GM13976 (cell line): ENCODE measurements at regions not wholly inside any gene's neighbourhood (a gene's known extent, or its start where the extent isn't known, plus 50 kb on each side); places are given as distances from the start of the nearest gene placed in this dataset.

Source experiments
- DNase-seq: peaks from one replicate; pipeline ENCODE4 v3.0.0; 2012; ENCODE audit warnings: low spot score
- in situ Hi-C: fragments of 300-500 bp; cut with MboI; formaldehyde crosslinking; loops from one replicate; pipeline ENCODE4 v1.12.0; 2022; ENCODE audit warnings: low sequenced_read_pairs, mixed read lengths, inconsistent platforms; ENCODE audit not compliant: unreplicated experiment
- TF ChIP-seq, protein P1 (sequence below): IDR thresholded peaks from 2 replicates; pipeline ENCODE4 v1.5.1; 2012; ENCODE audit warnings: borderline replicate concordance, mild to moderate bottlenecking; ENCODE audit not compliant: insufficient read depth; ENCODE audit errors: extremely low read depth, missing control alignments, control extremely low read depth

DNA sequence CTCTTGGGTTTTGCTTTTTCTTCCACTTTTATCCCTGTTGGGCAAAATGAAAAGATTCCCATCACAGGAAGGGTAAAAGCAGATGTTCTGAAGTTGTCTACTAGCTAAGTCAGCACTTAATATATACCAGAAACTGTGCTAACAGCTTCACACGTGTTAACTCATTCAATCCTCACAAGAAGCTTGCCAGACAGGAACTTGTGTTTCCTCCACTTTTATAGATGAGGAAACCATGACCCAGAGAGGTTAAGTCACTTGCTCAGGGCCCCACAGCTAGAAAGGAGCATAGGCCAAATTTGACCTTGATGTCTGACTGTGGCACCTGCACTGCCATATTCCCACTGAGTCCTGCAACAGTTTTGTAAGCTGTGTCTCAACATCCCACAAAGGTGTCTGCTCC lies 76.8 kb upstream of the EPC2 start:
- in situ Hi-C loops: loop anchor here (25.0 kb wide), 1 partner anchor 420 kb away; no protein-coding TSS in a partner anchor
- no peak for DNase-seq
- TF ChIP-seq, protein P1, sequence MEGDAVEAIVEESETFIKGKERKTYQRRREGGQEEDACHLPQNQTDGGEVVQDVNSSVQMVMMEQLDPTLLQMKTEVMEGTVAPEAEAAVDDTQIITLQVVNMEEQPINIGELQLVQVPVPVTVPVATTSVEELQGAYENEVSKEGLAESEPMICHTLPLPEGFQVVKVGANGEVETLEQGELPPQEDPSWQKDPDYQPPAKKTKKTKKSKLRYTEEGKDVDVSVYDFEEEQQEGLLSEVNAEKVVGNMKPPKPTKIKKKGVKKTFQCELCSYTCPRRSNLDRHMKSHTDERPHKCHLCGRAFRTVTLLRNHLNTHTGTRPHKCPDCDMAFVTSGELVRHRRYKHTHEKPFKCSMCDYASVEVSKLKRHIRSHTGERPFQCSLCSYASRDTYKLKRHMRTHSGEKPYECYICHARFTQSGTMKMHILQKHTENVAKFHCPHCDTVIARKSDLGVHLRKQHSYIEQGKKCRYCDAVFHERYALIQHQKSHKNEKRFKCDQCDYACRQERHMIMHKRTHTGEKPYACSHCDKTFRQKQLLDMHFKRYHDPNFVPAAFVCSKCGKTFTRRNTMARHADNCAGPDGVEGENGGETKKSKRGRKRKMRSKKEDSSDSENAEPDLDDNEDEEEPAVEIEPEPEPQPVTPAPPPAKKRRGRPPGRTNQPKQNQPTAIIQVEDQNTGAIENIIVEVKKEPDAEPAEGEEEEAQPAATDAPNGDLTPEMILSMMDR: no peak

DNA sequence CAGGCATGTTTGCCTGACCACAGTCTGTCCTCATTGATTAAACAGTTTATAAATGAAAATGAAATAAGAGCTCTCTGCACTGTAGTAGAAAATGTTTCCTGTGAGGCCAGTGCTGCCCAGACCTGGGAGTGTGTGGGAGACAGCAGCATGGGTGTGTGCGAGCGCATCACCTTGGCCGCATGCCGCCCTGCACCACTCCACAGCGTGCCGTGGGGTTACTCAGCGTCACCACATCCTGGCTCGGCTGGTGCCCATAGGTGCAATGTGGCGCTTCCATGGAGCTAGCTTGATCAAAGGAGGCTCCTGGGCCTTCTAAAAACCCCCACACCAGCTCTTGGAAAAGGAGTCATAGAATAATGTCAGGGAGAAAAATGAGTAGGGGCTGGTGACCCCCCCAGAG lies 76.0 kb upstream of the EPC2 start:
- TF ChIP-seq, protein P1: no peak
- in situ Hi-C loops: loop anchor here (25.0 kb wide), 1 partner anchor 419 kb away; no protein-coding TSS in a partner anchor
- no peak for DNase-seq

DNA sequence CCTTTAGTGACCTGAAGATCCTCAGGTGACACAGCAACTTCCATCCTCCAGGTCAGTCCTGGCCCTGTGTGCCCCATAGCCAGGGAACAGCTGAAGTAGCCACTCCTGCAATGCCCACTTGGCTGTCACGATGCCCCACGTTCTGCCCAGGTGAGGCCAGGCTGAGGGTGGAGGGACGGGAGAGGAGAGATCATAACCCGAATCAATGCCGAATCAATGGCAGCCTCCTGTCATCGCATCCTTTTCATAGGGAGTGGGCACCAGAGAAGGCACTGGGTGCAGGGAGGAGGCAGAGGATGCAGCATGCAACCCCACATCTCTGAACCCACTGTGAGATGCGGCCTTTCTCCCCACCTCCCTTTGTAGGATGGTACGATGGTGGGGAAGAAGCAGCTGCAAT lies 75.3 kb upstream of the EPC2 start:
- TF ChIP-seq, protein P1: no peak
- no peak for DNase-seq
- in situ Hi-C loops: loop anchor here (25.0 kb wide), 1 partner anchor 418 kb away; no protein-coding TSS in a partner anchor

DNA sequence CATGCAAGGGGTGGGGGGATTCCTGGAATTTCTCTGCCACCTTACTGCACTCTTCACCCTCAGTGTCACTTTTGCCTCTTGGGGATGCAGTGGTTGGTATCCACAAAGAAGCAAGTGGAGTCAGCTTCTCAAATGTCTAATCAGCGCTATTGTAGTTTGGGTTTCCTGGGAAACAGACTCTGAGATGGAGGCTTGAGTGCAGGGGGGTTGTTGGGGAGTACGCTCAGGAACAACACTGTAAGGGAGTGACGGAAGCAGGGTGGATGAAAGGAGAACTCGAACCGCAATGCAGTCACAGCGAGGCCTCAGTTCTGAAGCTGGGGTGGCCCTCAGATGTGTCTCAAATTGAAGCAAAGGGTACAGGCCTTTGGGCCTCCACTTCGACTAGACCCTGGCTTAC lies 73.6 kb upstream of the EPC2 start:
- no peak for DNase-seq
- TF ChIP-seq, protein P1: no peak
- in situ Hi-C loops: loop anchor here (25.0 kb wide), 1 partner anchor 416 kb away; no protein-coding TSS in a partner anchor

DNA sequence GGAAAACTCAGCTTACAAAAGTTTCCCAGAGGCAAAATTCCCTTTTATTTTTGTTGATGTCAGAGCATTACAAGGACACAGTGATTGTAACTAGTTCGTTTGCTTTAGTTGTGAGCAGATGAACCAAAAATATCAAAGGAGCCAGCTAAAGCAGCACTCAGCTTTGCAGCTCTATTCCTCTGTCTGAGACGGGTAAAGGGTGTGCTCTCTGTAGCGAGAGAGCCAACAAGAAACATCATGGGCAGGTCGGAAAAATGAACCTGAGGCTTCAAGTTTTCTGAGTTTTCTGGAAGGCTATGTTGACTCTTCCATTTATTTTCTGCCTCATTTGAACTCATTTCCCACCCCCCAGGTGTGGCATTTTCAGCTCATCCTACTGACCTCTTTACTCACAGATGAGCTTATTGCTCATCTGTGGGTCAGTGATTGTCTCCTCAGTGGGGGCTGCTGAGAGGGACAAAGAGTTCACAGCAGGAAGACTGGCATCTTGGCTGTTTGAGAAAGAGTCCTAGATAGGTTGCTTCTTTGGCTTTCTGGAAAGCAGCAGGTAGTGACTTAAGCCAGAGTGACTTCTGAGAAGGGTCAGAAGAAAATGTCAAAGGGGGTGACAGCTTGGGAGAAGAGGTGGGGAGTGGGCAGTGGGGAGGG lies 66.6 kb upstream of the EPC2 start:
- no peak for DNase-seq
- in situ Hi-C loops: no loop called here
- TF ChIP-seq, protein P1: no peak

DNA sequence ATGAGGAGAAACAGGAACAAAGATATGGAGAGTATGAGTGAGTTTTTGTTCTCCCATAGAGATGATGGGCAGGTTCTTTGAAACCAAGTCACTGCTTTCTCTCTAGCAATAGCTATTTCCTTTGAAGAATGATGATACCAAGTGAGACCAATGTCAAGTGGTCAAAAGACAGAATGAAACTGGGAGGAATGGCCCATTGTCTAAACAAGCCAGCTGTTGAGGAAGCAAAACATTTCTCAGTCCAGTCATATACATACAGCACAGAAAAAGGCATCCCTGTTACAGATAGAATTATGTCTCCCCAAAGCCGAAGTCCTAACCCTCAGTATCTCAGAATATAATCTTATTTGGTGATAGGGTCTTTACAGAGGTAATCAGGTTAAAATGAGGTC lies 66.1 kb upstream of the EPC2 start:
- DNase-seq: no peak

More for the DNA sequence above, 66.1 kb upstream of the EPC2 start:
- TF ChIP-seq, protein P1: no peak
- in situ Hi-C loops: no loop called here
